ENCODE measurements at regions not wholly inside any gene's neighbourhood (a gene's known extent, or its start where the extent isn't known, plus 50 kb on each side); places are given as distances from the start of the nearest gene placed in this dataset.
"Not testable (repeated sequence)": the region's sequence is repeated elsewhere in the genome, so short reads cannot be mapped to it uniquely, and the experiment has no call there.

DNA sequence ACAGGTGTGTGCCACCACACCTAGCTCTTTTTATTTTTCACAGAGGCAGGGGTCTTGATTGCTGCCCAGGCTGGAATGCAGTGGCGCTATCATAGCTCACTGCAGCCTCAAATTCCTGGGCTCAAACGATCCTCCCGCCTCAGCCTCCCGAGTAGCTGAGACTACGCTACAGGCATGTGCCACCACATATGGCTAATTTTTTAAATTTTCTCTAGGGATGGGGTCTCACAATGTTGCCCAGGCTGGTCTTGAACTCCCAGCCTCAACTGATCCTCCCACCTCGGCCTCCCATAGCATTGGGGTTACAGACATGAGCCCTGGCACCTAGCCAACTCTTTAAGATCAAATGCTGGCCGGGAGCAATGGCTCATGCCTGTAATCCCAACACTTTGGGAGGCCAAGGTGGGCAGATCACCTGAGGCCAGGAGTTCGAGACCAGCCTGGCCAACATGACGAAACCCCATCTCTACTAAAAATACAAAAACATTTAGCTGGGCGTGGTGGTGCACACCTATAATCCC lies 50.6 kb upstream of the MYL10 start:
- FAIRE-seq, result not testable (repeated sequence)

DNA sequence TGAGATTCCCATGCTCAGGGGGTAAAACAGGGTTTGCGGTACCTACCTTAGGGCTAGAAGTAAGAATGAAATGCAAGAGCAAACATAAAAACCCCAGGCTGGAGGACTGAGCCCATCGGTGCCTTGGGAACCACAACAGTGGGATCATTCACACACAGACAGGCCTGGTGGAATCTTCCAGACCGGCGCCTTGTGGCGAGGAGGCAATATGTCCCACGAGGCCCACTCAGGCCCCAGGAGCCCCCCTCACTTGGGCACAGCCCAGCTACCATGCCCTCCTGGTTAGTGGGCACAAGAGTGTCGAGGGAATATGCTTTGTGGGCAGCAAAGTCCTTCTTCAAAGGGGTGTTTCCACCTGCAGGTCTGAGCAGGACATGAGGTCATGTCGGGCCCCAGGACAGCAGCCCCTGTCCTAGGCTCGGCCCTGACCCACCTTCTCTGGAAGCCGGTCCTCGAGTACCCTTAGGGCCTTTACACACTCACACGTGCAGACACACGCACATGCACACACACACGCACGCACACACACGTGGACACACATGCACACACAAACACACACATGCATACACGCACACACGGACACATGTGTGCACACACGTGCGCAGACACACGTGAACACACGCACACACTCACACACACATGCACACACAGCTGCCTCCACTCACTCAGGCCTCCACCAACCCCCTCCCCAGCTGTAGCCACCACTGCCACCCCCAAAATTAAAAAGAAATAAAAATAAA lies 51.5 kb upstream of the MYL10 start:
- no peak for FAIRE-seq

DNA sequence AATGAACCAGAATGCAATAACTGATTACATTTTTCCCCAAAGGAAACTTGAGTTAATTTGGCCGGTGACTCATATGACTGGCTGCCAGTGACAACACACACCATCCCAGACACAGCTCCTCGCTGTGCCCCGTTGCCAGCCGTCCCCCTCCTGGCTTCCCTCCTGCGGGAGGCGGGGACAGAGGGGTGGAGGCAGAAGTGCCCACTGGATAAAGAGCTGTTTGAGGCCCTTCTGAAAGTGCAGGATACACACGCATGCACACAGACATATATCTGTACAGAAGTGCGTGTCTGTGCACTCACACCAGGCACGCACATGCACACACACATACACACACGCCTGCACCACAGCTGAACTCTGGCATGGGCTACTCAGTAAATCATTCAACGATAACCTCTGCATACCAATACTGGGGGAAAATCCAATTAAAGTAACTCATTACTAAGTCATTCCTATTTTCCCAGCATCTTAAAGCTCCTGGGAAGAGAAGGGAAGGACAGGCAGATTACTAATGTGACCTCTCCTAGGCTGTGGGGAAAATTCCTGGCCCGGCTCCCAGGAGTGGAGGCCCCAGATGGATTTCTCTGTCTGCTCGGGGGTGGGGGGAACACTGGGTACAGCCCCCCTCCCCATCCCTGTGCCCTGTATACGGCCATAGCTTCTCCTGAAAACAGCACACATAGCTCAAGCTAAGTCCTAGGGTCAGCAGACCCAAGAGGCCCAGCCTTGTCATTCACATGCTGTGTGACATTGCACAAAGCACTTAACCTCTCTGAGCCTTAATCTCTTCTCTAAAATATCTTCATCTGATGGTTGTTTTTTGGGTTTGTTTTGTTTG lies 52.3 kb upstream of the MYL10 start:
- no peak for FAIRE-seq

DNA sequence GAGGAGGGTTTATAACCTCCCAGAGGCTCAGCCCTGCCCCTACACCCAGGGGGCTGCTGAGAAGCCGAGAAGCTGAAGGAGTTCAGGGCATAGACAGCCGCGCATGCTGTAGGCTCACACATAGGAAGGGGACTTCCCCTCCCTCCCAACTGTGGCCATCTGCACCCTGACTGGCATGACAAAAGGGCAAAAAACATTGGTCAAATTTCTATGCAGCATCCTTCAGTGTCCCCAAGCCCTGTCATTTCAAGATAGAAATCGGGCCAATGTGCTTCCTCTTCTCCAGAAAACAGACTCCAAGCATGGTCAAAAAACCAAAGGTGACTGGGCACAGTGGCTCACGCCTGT lies 55.9 kb upstream of the MYL10 start:
- FAIRE-seq, result no peak

DNA sequence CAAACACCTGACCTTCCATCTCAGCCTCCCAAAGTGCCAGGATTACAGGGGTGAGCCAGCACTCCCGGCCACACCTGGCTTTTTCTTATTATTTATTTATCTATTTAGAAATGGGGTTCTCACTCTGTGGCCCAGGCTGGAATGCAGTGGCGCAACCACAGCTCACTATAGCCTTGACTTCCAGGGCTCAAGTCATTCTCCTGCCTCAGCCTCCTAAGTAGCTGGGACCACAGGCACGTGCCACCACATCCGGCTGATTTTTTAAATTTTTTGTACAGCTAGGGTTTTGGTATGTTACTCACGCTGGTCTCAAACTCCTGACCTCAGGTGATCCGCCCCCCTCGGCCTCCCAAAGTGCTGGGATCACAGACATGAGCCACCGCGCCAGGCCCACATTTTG lies 56.9 kb upstream of the MYL10 start:
- no peak for FAIRE-seq

DNA sequence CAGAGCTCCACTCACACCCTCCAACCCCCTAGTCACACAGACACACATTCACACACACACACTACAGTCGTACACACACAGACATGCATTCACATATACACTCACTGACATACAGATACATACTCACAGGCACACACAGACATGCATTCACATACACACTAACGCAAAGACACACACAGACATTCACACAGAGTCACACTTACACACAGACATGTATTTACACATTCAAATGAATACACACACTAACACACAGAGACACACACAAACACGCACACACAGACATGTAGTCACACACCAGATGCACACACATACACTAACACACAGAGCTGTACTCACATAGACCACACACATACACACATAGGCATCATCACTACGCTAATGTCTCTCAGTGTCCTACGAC lies 58.0 kb upstream of the MYL10 start:
- FAIRE-seq, result no peak

DNA sequence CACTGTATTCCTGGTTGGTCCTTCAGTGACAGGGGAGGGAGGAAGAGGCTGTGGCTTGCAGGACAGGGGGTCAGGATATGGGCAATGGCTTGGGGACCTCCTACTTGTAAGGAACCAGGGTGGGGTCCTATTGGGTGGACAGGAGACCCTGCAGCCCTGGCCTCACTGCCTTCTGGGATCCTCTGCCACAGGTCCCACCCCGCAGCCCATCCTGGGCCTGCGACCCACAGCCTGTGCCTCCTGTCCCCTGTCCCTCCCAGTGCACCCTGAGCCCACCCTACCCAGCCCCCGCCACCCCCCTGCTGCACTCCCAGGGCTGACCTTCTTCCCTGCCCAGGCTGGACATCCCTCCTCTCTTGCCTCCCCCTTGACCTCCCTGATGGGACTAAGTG lies 58.7 kb upstream of the MYL10 start:
- FAIRE-seq, result no peak

DNA sequence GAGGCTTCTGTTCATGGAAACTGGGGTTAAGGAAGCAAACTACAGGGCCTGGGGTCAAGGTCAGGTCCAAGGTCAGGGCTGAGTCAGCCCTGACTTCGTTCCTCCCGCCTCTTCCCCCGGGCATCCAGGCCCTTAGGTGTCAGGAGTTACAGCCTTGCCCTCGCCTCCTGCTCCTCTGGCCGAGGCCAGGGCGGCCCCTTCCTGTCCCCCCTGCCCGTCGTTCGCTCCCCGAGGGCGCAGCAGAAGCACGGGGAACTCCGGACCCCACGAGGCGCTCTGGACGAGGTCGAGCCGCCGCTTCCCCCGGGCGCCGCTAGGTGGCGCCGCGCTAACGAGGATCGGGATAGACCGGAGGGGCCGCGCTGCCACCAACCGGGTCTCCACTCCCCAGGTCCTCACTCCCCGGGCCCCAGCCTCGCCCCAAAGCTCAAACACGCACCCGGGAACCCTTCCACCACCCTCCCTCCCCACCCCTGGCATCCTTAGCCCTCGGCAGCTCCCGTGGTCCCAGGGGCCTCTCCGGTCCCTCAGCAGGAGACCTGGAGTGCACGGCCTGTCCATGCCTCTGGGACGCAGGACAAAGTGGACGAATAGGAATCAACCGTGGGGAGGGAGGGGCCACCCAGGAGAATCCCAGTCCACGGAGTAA lies 59.2 kb upstream of the MYL10 start:
- no peak for FAIRE-seq

DNA sequence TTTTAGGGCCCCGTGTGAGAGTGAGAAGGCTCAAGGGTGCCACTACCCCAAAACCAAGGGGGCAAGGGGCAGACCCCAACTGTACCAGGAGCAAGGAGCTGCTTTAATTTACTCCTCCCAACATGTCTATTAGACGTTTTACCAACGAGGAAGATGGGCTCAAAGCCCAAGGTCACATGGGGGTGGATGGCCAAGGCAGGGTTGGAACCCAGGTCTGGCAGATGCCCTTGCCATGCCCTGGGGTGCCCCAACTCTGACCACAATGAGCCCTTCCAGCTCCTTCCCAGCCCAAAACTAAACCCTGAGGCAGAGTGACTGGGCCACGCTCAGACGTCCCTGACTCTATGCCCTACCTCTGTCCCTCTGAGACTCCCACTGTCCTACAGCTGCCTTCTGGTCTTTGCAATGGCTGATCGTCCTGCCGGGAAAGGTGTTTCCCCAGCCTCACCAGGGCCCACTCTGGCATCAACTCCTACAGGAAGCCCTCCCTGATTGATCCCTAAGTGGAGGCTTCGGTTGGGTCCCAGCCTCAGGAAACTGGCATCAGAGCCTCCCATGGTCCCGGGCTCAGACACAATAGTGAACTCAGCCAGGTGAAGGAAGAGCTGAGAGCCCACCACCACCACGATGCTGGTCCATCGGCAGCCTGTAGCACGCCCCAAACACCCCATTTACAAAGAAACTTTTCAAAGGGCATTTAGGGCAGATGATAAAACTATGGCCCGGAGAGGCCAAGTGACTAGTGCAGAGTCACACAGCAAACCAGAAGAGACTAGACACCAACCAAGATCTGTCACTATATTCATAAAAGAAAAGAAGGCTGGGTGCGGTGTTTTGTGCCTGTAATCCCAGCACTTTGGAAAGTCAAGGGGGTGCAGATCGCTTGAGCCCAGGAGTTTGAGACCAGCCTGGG lies 60.2 kb upstream of the MYL10 start:
- FAIRE-seq, result no peak

DNA sequence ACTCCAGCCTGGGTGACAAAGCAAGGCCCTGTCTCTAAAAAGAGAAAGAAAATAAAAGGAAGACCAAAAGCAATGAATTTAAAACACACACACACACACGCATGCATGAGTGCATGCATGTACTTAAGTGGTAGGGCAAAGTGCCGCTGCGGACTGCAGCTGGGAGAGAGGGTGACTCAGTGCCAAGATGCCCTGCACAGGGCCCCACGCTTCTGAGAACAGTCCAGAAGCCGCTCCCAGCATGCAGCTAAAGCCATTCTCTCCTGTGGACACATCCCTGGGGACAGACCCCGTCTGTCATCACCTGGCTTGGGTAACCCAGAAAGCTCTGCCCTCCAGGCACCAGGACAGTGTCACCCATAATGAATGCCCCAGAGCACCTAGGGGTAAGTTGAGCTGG lies 61.0 kb upstream of the MYL10 start:
- no peak for FAIRE-seq

DNA sequence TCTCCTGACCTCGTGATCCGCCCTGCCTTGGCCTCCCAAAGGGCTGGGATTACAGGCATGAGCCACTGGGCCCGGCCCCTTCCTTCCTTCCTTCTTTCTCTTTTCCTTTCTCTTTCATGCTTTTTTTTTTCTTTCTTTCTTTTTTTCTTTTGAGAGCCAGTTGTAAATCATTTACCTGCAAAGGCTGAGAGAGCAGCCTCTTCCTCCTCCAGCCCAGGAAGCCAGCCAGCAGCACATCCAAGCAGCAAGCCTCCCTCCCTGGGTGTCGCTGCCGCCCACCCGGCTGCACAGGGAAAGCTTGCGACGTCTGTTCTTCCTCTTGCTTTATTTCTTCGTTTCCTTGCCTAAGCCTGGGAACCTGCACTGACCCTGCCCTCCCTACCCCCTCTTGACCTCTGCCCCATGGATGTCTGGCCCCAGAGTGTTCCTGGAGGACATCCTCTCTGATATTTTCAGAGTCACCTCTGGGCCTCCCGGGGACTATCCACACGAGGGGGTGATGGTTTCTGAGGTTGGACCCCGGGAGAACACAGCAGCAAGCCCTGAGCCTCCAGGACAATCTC lies 62.8 kb upstream of the MYL10 start:
- FAIRE-seq, result no peak

DNA sequence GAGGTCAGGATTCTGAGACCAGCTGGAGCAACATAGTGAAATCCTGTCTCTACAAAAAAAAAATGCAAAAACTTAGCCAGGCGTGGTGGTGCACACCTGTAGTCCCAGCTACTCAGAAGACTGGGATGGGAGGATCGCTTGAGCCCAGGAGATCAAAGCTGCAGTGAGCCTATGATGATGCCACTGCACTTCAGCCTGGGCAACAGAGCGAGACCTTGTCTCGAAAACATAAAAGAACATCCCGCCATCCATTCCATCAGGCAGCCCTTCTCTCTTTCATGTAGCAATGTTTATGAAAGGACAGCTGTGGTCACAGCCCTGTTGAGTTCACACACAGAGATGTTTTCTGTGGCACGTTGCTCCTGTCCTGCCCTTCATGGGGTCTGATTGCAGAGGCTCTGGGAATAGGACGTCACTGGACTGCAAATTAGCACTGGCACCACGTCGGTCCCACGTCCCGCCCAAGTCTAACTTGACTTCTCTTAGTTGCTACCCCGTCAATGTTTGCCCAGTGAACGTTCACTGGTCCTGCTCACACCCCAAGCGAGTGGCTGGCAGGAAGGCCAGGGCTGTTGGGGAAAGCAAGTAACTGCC lies 64.5 kb upstream of the MYL10 start:
- no peak for FAIRE-seq

DNA sequence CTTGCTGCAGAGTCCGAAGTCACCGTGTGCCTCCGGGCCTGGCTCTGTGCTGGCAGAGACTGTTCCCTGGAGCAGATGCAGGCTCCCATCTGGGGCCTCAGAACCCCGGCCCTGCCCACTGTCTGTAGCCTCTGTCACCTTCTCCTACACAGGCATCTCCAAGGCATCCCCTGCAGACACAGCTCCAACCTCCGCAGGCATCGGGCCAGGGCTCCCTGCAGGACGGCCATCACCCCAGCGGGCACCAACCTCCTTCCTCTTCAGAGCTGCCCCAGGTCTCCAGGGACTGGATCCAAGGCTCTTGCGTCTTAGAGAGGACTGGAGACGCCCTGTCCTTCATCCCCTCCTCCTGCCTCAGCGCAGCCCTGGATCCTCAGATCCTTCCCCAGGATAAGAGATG lies 69.9 kb upstream of the MYL10 start:
- FAIRE-seq, result no peak

DNA sequence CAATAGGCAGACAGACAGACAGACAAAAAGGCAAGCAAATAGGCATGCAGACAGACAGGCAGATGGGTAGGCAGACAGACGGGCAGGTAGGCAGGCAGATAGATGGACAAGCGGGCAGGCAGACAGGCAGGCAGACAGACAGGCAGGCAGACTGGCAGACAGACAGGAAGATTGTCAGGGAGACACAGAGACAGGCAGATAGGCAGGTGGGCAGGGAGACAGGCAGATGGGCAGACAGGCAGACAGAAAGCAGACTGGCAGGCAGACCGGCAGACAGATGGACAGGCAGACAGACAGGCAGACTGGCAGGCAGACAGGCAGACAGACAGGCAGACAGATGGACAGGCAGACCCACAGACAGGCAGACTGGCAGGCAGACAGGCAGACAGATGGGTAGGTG lies 70.3 kb upstream of the MYL10 start:
- FAIRE-seq, result no peak

DNA sequence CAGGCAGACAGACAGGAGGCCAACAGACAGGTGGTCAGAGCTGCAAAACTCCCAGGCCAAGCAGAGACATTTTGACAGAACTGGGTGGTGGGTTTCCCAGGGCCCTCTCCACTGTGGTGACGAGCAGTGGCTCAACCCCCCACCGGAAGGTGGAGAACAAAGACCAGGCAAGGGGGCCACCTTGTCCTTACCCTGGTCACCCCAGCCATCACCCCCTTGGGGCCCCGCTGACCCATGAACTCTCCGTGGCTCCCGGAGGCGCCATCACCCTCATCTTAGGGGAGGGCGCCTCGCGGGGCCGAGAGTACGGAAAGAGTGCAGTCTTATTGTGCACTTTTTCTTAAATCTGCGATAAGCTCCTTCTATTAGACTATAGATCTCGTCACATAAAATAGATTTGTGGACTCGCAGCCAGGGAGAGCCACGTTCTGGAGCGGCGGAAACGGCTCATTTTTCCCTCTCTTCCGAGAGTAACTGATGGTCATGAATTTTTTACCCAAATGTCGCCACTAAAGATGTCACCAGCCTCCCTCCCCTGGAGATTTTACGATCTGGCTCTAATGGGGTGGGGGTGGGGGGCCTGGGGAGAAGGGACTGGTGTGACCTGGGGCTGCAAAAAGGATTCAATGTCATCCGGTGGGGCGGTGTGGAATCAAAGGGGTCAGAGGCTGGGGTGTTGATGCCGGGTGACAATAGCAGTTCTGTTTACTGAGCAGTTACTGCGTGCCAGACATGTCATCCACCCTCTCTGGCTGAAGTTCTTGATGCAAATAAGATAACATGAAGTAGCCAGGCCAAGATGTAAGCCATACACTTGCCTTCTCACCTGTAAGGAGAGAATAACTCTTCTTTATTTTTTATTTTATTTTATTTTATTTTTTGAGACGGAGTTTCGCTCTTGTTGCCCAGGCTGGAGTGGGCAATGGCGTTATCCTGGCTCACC lies 71.1 kb upstream of the MYL10 start:
- FAIRE-seq, result no peak

DNA sequence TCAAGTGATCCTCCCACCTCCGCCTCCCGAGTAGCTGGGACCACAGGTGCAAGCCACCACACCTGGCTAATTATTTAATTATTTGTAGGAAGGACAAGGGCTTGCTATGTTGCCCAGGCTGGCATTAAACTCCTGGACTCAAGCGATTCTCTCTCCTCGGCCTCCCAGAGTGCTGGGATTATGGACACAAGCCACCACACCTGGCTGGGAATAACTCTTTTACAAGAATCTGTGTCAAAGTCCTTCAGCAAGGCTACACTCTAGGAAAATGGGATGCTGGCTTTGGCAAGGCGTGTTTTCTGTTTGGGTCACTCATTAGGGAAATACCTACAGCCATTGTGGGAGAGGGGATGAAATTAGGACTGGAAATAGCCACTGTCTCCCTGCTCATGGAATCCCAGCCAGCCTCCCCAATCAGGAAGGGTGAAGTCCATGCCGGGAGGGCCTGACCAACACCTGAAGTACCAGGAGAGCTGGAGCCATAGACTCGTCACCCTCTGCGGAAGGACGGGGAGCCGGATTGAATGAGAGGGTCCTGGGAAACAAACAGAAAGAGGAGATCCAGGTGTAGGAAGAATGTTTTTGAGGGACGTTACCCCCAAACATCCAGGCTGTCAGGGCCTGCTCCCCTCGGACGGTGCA lies 72.2 kb upstream of the MYL10 start:
- FAIRE-seq, result no peak

DNA sequence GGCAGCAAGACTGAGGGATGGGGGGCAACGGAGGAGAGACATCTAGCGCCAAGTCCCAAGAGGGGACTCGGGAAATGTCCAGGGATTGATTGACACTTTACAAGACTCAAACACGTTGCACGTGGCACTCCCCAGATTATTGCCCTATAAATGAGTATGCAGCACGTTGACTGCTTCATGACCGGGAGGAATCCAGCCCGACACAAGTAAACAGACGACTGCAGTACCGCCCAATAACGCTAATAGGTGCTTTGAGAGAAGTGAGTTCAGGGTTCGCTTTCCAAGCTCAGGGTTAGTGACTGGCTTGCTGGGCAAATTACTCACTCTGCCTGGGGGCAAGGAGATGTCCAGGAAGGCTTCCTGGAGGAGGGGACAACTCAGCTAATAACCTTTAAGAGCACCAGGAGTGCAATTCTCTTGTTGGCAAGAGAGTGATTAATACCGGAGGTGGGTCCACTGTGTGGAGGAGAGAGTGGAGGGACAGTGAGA lies 73.3 kb upstream of the MYL10 start:
- FAIRE-seq, result peak; percentile 49

DNA sequence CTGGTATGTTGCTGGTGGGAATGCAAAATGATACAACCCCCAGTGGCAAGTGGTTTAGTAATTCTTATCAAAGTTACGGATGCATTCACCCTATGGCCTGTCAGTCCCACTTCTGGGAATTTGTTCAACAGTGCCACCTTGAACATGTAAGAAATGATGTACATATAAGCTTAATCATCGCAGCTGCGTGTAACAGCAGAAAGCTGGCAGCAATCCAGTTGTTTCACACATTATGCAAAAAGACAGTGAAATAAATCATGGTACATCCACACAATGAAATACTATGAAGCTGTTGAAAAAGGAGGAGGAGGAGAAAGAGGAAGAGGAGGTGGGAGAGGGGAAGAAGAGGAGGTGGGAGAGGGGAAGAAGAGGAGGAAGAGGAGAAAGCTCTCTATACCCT lies 76.2 kb upstream of the MYL10 start:
- no peak for FAIRE-seq

DNA sequence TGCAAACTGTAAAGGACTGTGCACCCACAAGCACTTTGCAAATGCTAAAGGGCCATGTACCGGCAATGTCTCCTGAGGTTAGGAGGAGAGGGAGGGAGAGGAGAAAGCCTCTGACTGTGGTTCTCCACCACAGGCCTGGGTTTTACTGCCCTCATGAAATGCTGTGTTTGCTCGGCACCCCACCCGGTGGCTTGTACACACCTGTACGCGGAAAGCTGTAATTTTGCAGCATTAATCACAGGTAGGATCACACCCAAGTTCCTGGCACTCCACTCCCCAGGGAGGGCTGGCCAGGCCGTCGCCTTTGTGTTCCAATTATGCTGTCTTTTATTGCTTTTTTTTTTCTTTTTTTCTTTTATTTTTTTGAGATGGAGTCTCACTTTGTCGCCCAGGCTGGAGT lies 78.5 kb upstream of the MYL10 start:
- no peak for FAIRE-seq

DNA sequence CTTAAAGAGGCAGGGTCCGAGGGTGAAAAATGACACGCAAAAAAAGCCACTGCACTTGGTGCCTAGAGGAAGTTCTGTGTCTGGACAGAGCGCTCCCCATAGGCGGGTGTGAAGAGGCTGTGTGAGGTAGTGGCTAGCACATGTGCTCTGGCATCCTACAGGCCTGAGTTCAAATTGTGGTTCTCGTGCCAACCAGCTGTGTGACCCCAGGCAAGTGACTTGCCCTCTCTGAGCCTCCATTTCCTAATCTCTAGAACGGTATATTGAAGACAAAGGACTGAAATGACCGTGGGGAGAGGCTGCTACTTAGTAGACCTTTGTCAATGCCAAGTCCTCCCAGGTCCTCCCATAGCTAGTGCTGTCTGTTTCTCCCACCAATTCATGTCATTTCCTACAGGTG lies 79.1 kb upstream of the MYL10 start:
- FAIRE-seq, result no peak

Data from colon (tissue), 2 donors.